KBM-7 (cell line): ENCODE measurements at regions not wholly inside any gene's neighbourhood (a gene's known extent, or its start where the extent isn't known, plus 50 kb on each side); places are given as distances from the start of the nearest gene placed in this dataset.

Source experiments
- DNase-seq: peaks from one replicate; pipeline ENCODE4 v3.0.0-alpha.2; 2015
- in situ Hi-C: fragments of 300-500 bp; cut with MboI; formaldehyde crosslinking; loops from 2 replicates; pipeline ENCODE4 v1.14.3; 2020; ENCODE audit warnings: low sequenced_read_pairs, low pct_unique_long_range_greater_than_20kb, mixed read lengths

- in situ Hi-C loops, result no loop called here
- no peak for DNase-seq
Measured at GRCh38 chr3:87052499-87053260, 61.7 kb upstream of the VGLL3 start.

DNA sequence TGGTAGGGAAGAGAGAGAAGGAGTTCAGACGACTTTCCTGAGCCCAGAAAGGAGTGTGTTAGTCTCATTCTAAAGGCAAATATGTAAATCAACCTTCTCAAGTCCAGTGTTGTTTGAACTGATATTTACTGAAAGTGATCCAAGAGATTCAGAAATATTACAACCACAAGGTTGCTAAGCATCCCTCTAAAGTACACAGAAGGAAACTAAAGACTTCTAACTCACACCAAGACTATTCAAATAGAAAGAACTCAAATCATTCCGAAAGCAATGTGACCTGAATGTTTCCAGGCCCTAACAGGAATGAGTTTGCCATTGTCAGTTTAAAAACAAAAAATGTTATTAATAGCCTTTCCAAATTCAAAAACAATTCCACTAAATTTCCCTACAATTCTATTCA, 56.9 kb upstream of the VGLL3 start:
- in situ Hi-C loops, result no loop called here
- no peak for DNase-seq

GRCh38 chr3:87046241-87046640, 55.3 kb upstream of the VGLL3 start:
- no peak for DNase-seq
- in situ Hi-C loops, result no loop called here

DNA sequence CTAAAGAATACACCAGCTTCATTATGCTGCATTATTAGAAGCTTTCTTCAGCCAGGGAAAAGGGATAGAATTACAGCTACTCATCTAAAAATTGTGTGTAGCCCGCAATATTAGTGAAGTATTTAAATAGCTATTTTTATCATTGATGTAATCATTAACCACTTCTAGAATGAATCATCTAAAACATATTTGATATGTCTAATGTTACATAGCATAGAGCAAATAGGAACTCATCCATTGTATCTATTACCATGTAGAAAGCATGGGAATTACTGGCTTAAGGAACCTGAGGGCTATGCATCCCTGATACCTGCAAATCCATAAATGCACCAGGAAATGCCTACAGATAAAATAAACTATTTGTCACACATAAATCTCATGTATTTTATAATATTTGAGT, 54.5 kb upstream of the VGLL3 start:
- in situ Hi-C loops, result no loop called here

GRCh38 chr3:87044846-87045245, 53.9 kb upstream of the VGLL3 start:
- in situ Hi-C loops, result no loop called here
- no peak for DNase-seq

More for the DNA sequence above, 54.5 kb upstream of the VGLL3 start:
- DNase-seq, result no peak

DNA sequence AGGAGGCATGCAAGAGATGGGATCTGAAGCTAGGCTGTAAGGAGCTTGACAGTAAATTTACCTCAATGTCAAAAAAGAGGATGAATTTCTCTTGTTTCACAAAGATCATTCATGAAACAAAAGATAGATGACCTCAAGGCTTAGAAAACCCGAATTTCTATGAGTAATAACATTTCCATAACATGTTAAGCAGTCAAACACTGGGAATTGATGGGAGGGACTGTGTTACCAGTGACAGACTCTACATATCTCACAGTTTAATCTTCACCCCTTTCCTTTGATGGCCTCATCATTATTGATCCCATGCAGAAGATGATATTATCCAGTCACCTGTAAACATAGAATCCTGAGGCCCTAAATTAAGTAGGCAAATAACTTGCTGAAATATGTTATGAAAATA, 53.5 kb upstream of the VGLL3 start:
- DNase-seq, result no peak
- in situ Hi-C loops, result no loop called here

DNA sequence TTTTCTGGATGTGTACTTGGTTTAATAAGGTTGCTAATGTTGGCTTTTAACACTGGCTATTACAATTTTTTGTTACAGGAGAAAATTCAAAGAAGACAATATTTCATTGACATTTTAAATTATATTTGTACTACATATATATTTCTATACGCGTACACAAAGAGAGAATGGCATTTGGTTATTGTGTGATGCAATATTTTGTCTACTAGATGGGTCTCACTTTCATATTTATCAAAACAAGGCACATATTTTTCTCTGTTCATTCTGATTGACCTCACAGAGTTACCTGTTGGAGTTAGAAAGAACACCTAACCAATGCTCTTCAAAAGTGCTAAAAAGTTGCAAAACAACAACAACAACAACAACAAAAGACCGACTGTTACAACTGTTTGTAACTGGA, 50.2 kb upstream of the VGLL3 start:
- no peak for DNase-seq
- in situ Hi-C loops, result no loop called here
